HG03039 (cell line): ENCODE measurements at regions not wholly inside any gene's neighbourhood (a gene's known extent, or its start where the extent isn't known, plus 50 kb on each side); places are given as distances from the start of the nearest gene placed in this dataset.

Source experiments
- ATAC-seq: cut with Tn5 transposase; IDR thresholded peaks from one replicate; pipeline ENCODE4 v1.9.1; 2021; ENCODE audit warnings: mild to moderate bottlenecking, moderate library complexity; ENCODE audit not compliant: unreplicated experiment

DNA sequence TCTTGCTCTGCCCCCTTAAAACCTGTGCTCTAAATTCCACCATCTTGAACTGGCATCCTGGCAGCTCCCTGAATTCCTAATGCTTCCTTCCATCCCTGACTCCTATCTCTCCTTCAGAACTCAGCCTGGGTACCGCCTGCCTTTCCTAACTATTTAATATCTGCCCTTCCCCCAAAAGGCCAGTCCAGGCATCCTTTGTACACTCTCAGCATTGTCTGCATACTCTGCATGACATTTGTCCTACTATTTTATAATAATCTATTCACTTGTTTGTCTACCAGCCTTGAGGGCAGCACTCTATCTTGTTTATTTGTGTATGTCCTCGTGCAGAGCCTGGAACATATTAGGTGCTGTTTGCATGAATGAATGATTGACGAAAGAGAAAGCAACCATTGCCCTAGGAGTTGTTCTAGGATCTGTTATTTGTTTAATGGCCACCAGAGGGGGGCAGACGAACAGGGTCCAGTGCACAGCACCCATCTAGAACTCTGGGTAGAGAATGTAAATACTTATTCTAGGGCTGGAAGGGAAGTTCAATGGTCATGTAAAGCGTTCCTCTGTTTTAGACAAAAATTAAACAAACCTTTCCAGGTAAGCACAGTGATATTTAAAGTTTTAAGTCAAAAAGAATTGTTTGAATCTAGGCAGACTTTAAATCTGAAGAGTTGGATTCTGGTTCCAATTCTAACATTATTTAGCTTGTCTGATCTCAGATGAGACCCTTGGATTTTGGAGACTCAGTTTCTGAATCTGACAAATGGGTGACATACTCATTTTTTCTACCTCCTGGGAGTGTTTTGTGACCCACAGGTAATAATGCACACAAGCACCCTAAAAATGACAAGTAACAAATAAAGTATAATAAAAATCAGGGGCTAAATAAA is 125.8 kb upstream of the GALNT15 start:
- peak; percentile 87 for ATAC-seq

- ATAC-seq: no peak
These were observed 123.6 kb upstream of the GALNT15 start for GRCh38 chr3:16050641-16051467.

DNA sequence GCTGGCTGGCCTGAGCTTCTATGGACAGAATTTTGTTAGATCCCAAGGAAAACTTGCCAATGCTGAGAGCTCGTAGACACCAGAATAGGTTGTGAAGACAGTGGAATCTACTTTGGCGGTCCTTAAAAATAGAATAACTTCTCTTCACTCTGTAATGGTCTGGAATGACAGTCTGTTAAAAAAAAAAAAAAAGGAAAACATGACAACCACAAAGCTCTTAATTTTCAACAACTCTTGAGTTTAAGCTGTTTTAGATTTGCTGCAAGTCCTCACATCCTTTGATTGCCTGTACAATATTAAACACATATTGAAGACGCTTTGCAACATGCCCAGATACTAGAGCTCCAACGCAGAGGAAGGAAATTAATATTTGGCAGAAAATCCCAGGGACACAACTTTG is 122.8 kb upstream of the GALNT15 start:
- ATAC-seq: no peak

DNA sequence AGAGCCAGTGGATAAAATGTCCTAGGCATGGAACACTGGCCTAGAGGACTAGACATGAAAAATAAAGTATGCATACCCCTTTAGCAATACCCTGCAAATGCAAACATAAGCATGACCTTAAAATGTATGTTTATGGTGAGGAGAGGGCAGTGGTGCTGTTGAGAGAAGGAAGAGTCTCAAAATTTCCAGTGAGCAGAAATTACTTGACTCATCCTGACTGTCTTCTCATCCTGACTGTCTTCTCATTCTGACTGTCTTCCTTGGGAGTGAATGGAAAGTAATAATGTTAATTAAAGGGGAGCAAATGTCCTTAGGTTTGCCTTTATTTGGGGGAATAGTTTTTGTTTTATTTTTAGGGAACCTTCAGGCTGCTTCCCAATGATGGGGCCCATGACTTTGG is 121.5 kb upstream of the GALNT15 start:
- ATAC-seq: no peak

- ATAC-seq: no peak
These were observed 120.7 kb upstream of the GALNT15 start for GRCh38 chr3:16053794-16054193.

- no peak for ATAC-seq
These were observed 118.8 kb upstream of the GALNT15 start for GRCh38 chr3:16055606-16056211.

DNA sequence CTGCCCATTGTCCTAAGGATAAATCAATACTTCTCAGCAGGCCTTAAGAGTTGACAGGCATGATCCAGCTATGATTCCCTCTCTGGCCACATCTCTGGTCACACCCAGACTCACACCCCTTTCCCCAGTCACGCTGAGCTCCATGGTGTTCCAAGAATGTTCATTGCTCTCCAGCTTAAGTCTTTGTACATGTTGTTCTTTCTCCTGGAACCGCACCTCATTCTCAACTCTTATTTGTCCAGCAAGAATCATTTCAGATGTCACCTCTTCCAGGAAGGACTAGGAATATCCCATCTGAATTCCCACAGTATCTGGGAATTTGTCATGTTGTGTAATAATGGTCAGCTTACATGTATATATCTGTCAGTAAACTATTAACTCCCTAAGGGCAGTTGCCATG is 118.3 kb upstream of the GALNT15 start:
- no peak for ATAC-seq

GRCh38 chr3:16058521-16058920 is 116.0 kb upstream of the GALNT15 start:
- ATAC-seq: no peak

- ATAC-seq: no peak
These were observed 115.4 kb upstream of the GALNT15 start for GRCh38 chr3:16059081-16059537.

- no peak for ATAC-seq
These were observed 114.6 kb upstream of the GALNT15 start for GRCh38 chr3:16059711-16060357.

- ATAC-seq: no peak
These were observed 114.1 kb upstream of the GALNT15 start for GRCh38 chr3:16060358-16060852.

- ATAC-seq: no peak
These were observed 113.5 kb upstream of the GALNT15 start for GRCh38 chr3:16060945-16061344.

- no peak for ATAC-seq
These were observed 113.0 kb upstream of the GALNT15 start for GRCh38 chr3:16061491-16061890.

- ATAC-seq: no peak
These were observed 110.9 kb upstream of the GALNT15 start for GRCh38 chr3:16063603-16064002.

GRCh38 chr3:16064642-16065414 is 109.7 kb upstream of the GALNT15 start:
- no peak for ATAC-seq

GRCh38 chr3:16066545-16066944 is 107.9 kb upstream of the GALNT15 start:
- ATAC-seq: no peak

GRCh38 chr3:16066975-16067374 is 107.5 kb upstream of the GALNT15 start:
- no peak for ATAC-seq

DNA sequence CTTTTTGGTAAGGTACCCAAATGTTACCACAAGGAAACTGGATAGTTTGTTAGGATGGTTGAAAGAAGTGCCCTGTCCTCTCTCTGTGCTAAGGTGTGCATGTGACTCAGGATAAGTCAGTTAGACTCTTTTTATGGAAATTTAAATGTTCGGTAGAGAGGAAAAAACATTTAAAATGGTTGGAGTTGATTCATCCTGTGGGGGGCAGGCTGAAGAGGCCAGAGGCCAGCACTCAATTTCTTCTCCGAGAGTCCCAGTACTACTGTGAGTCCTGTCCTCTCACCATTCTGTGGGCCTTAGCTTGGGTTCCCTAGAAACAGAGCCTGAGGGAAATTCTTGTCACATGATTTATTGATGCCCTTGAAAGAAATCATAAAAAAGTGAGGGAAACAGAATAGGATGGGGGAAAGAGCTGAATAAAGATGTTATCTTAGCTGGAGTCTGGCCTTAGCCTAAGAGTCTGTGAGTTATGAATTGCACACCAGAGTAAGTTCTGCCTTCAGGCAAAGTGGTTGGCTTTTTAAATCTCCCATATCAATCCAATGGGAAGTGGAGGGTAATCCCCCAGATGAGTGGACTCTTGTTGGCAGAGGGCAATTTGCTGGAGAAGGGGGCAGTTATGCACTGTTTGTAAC is 106.5 kb upstream of the GALNT15 start:
- ATAC-seq: no peak

GRCh38 chr3:16069149-16069922 is 105.1 kb upstream of the GALNT15 start:
- ATAC-seq: no peak
